ENCODE measurements at regions not wholly inside any gene's neighbourhood (a gene's known extent, or its start where the extent isn't known, plus 50 kb on each side); places are given as distances from the start of the nearest gene placed in this dataset.

GRCh38 chr10:36349445-36350078 lies 707.5 kb upstream of the FZD8 start:
- WGBS, 2 experiments (ENCODE audit: extremely low coverage in 2 of 2, insufficient read length in 1 of 2), result no CpG with 5 or more reads among the region's 8 CpGs
- intact Hi-C loops (cut with micrococcal nuclease) (loop anchor here (2.0 to 10.0 kb wide), 3 partner anchors 145 to 705 kb away; partner anchors contain the start of gene FZD8), in situ Hi-C loops (cut with MboI; ENCODE audit: low sequenced_read_pairs) (no loop called here), dilution Hi-C loops (cut with HindIII; ENCODE audit: low sequenced_read_pairs, unreplicated experiment) (no loop called here)
- Histone ChIP-seq H3K4me1 (ENCODE audit: control insufficient read depth, insufficient read depth, low read length) (peaks cover 7% of the 10 kb centered on the region; the same call in 1 of the 2 replicates), H3K56ac (ENCODE audit: extremely low read depth, insufficient read depth, low read length) (peak overlapping the region; percentile 42; the same call in 1 of the 2 replicates), H4K91ac (ENCODE audit: insufficient read depth, low read depth, low read length) (peak overlapping the region; percentile 36; the same call in 1 of the 2 replicates), H2BK5ac (ENCODE audit: low read depth, low read length, poor library complexity, severe bottlenecking) (peak overlapping the region; percentile 64), H4K5ac (ENCODE audit: low read depth, low read length) (peak overlapping the region; percentile 10; the same call in 1 of the 2 replicates), H3K27me3 (ENCODE audit: control insufficient read depth, insufficient read depth, low read length) (no peaks in the 10 kb centered on the region), H3K4me2 (ENCODE audit: low read depth, low read length) (peak overlapping the region; percentile 44; the same call in 1 of the 2 replicates), H3K27ac (ENCODE audit: insufficient read depth, low read length) (no peak overlapping the region), H4K20me1 (ENCODE audit: insufficient read depth, low read length) (no peaks in the 10 kb centered on the region), H3K9me3 (ENCODE audit: control insufficient read depth, insufficient read depth, low read length) (no peaks in the 10 kb centered on the region), H3K14ac (replicated peaks; ENCODE audit: low read depth, low read length) (peak overlapping the region; percentile 39), H3K9me1 (ENCODE audit: insufficient read depth, low read length) (no peaks in the 10 kb centered on the region), H3K18ac (ENCODE audit: low read depth, low read length) (peak overlapping the region; percentile 42; the same call in 1 of the 2 replicates), H3K9ac (ENCODE audit: low read depth, low read length) (no peak overlapping the region), H2AK9ac (replicated peaks; ENCODE audit: low read depth, low read length, poor library complexity) (no peak overlapping the region), H3K79me1 (ENCODE audit: low read depth in 1 of 2, low read length in 2 of 2) (no peaks in the 10 kb centered on the region), H3K4ac (ENCODE audit: low read depth, low read length) (peak overlapping the region; percentile 42), H3K36me3 (ENCODE audit: control insufficient read depth, insufficient read depth, low read length) (no peaks in the 10 kb centered on the region), H2BK120ac (ENCODE audit: low read depth, low read length) (peak overlapping the region; percentile 75), H3K23ac (ENCODE audit: low read depth, low read length) (no peak overlapping the region), H4K8ac (ENCODE audit: low read depth in 2 of 2, low read length in 2 of 2) (peak overlapping the region in 1 of 2 experiments; percentile 37; a peak in 3 of 4 replicates), H2AFZ (replicated peaks; ENCODE audit: low read length, poor library complexity) (peak overlapping the region; percentile 15), H3K4me3 (ENCODE audit: insufficient read depth, low read depth, low read length) (no peak overlapping the region), H2AK5ac (ENCODE audit: low read depth, low read length) (peak overlapping the region; percentile 1; the same call in 1 of the 2 replicates), H2BK15ac (ENCODE audit: low read depth, low read length) (peak overlapping the region; percentile 69; the same call in 1 of the 3 replicates), H2BK20ac (ENCODE audit: low read depth, low read length) (peak overlapping the region; percentile 75)
- ATAC-seq (ENCODE audit: low read depth) (peak; percentile 100), DNase-seq (peak; percentile 91)
- POLR2A ChIA-PET (ENCODE audit: unreplicated experiment), result interaction anchor here (0.7 kb wide), 1 partner anchor 360 kb away, joined by 3 read pairs; no protein-coding TSS in a partner anchor
- CTCF ChIA-PET, result interaction anchor here (0.5 to 0.9 kb wide), 4 partner anchors 13 to 430 kb away, joined by 3 to 7 read pairs (median 4); no protein-coding TSS in a partner anchor
- TF ChIP-seq SMC3 (IDR thresholded peaks at IDR 0.05; ENCODE audit: low read depth, low read length) (no peak), FOS (IDR thresholded peaks at IDR 0.05; ENCODE audit: low read depth, low read length) (peak; percentile 51), MXI1 (IDR thresholded peaks at IDR 0.05; ENCODE audit: borderline replicate concordance, low read depth, low read length) (no peak), USF2 (IDR thresholded peaks at IDR 0.05; ENCODE audit: low read depth, low read length) (peak; percentile 51; the same call in 1 of the 2 replicates), RFX5 (IDR thresholded peaks at IDR 0.05; ENCODE audit: low read depth, low read length) (no peak), CHD1 (IDR thresholded peaks at IDR 0.05; ENCODE audit: low read depth, low read length) (no peak), POLR2A (IDR thresholded peaks at IDR 0.05; ENCODE audit: low read depth, low read length) (no peak), MAFK (IDR thresholded peaks at IDR 0.05; ENCODE audit: low read depth, low read length) (no peak; the same call in 1 of the 2 replicates), RAD21 (IDR thresholded peaks at IDR 0.05; ENCODE audit: low read length) (peak; percentile 27; the same call in 1 of the 2 replicates), CTCF (conservative IDR thresholded peaks at IDR 0.05; ENCODE audit: low read depth, low read length) (no peak), CEBPB (IDR thresholded peaks at IDR 0.05; ENCODE audit: low read depth, low read length) (peak; percentile 68; the same call in 1 of the 2 replicates), BHLHE40 (IDR thresholded peaks at IDR 0.05; ENCODE audit: low read depth, low read length) (no peak), MAZ (IDR thresholded peaks at IDR 0.05; ENCODE audit: borderline replicate concordance, low read depth, low read length) (no peak), RCOR1 (IDR thresholded peaks at IDR 0.05; ENCODE audit: insufficient replicate concordance, low read length) (no peak)
- no TSS peak for BruUV-seq (replicated peaks)

Measured in IMR-90 (cell line).